ENCODE measurements at regions not wholly inside any gene's neighbourhood (a gene's known extent, or its start where the extent isn't known, plus 50 kb on each side); places are given as distances from the start of the nearest gene placed in this dataset.

DNA sequence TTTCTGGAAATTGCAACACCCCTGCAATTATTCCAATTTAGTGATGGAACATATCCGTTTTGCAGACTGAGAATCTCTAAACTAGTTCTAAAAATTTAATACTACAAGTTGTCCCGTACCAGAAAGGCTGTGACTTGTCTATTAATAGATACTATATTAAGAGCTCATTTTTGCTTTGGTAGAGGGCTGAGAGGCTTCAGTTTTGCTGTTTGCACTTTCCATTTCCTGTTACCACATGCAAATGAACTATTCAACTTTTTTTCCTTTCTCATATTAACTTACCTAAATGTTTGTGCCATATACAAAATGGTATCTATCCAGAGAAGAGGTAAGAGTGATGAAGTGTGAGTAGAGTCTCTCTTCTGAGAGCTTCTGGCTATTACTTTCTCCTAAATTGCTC lies 101.5 kb upstream of the CRBN start:
- no peaks in the 10 kb centered on the region for H3K4me1 ChIP-seq
- DNase-seq: no peak
- H3K4me3 ChIP-seq: no peak overlapping the region
- no peaks in the 10 kb centered on the region for H3K27me3 ChIP-seq
- no peaks in the 10 kb centered on the region for H3K9me3 ChIP-seq
- TF ChIP-seq POLR2A (IDR thresholded peaks at IDR 0.05): no peak
- TF ChIP-seq, protein P1, sequence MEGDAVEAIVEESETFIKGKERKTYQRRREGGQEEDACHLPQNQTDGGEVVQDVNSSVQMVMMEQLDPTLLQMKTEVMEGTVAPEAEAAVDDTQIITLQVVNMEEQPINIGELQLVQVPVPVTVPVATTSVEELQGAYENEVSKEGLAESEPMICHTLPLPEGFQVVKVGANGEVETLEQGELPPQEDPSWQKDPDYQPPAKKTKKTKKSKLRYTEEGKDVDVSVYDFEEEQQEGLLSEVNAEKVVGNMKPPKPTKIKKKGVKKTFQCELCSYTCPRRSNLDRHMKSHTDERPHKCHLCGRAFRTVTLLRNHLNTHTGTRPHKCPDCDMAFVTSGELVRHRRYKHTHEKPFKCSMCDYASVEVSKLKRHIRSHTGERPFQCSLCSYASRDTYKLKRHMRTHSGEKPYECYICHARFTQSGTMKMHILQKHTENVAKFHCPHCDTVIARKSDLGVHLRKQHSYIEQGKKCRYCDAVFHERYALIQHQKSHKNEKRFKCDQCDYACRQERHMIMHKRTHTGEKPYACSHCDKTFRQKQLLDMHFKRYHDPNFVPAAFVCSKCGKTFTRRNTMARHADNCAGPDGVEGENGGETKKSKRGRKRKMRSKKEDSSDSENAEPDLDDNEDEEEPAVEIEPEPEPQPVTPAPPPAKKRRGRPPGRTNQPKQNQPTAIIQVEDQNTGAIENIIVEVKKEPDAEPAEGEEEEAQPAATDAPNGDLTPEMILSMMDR (IDR thresholded peaks at IDR 0.05): no peak
- H3K27ac ChIP-seq: no peak overlapping the region
- H3K36me3 ChIP-seq: no peaks in the 10 kb centered on the region

DNA sequence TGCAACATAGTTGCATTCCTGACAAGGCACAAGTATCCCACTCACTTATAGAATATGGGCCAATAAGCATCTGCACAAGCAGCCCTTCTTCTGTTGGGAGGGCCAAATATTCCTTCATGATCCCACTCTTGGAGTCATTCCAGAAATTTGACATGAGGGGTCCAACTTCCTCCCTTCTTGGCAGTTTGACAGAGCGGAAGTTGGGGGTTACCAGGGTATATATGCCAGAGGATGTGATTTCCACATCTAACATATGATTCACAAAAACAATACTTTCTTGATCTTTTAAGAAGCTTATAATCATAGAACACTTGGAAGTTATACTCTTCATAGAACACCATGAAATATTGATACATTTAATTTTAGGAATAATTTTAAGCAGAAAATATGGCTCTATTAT lies 100.9 kb upstream of the CRBN start:
- no peak for TF ChIP-seq POLR2A (IDR thresholded peaks at IDR 0.05)
- TF ChIP-seq, protein P1 (IDR thresholded peaks at IDR 0.05): no peak
- Histone ChIP-seq H3K36me3 (no peaks in the 10 kb centered on the region), H3K27ac (no peak overlapping the region), H3K4me1 (no peaks in the 10 kb centered on the region), H3K9me3 (no peaks in the 10 kb centered on the region), H3K27me3 (no peaks in the 10 kb centered on the region), H3K4me3 (no peak overlapping the region)
- no peak for DNase-seq

DNA sequence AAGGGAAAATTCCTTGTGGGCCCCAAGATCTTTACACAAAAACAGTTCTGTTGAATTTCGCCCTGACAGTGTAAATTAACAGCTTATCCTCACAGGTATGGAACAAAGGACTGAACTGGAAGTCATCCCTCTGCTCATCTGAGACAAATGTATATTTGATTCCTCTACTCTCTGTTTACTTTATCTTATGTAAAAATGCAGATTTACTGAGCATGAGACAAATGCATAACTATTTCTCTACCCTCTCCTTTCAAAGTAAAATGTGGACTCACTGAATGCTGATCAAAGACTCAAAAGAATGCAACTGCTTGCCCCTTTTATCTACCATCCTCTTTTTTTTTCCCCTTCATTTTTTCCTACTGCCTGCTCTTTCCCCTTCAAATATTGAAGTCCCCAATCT lies 98.6 kb upstream of the CRBN start:
- H3K27me3 ChIP-seq: no peaks in the 10 kb centered on the region
- H3K36me3 ChIP-seq: no peaks in the 10 kb centered on the region
- H3K27ac ChIP-seq: no peak overlapping the region
- TF ChIP-seq, protein P1 (IDR thresholded peaks at IDR 0.05): no peak
- TF ChIP-seq POLR2A (IDR thresholded peaks at IDR 0.05): no peak
- no peak for DNase-seq
- no peaks in the 10 kb centered on the region for H3K9me3 ChIP-seq
- no peak overlapping the region for H3K4me3 ChIP-seq
- H3K4me1 ChIP-seq: no peaks in the 10 kb centered on the region

DNA sequence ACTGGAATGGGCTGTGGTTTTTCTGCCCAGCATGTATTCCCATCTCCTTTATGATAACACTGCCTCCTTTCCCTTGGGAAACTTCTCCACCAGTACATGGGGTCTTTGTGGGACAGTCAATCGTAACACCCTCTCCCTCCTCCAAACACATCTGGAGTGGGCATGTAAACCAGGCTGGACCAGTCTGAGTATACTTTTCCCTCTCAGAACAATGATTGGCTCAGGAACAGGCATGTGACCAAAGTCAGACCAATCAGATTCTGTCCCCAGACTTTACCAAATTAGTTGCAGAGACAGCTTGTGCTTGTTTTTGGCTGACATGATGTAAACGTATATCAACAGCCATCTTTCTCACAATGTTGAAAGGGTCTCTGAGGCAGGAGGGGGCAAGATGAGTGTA lies 97.1 kb upstream of the CRBN start:
- no peak for DNase-seq
- Histone ChIP-seq H3K27ac (no peak overlapping the region), H3K4me1 (no peaks in the 10 kb centered on the region), H3K4me3 (no peak overlapping the region), H3K27me3 (no peaks in the 10 kb centered on the region), H3K36me3 (no peaks in the 10 kb centered on the region), H3K9me3 (no peaks in the 10 kb centered on the region)
- no peak for TF ChIP-seq POLR2A (IDR thresholded peaks at IDR 0.05)
- TF ChIP-seq, protein P1 (IDR thresholded peaks at IDR 0.05): no peak

DNA sequence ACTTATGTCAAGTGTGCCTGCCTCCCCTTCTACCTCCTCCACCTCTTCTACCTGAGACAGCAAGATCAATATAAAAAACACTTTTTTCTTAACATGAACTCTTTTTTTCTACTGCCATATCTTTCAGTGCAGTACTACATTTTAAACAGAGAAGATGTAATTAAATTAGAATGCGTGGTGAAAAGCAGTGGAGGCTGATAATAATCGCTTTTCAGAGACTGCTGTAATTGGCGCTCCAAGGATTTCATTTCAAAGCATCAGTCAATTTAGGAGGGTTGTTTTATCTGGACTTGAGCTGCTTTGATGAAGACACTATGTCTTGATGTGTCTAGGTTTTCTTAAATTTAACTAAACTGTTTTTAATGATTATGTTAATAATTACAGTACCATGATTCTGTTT lies 85.3 kb upstream of the CRBN start:
- TF ChIP-seq POLR2A (IDR thresholded peaks at IDR 0.05): no peak
- no peak overlapping the region for H3K4me3 ChIP-seq
- H3K4me1 ChIP-seq: no peaks in the 10 kb centered on the region
- H3K27me3 ChIP-seq: no peaks in the 10 kb centered on the region
- H3K36me3 ChIP-seq: no peaks in the 10 kb centered on the region
- no peaks in the 10 kb centered on the region for H3K9me3 ChIP-seq
- no peak for DNase-seq
- no peak overlapping the region for H3K27ac ChIP-seq

GRCh38 chr3:3260870-3261269 lies 81.4 kb upstream of the CRBN start:
- Histone ChIP-seq H3K27me3 (no peaks in the 10 kb centered on the region), H3K27ac (no peak overlapping the region), H3K4me3 (no peak overlapping the region), H3K36me3 (no peaks in the 10 kb centered on the region), H3K4me1 (no peaks in the 10 kb centered on the region), H3K9me3 (no peaks in the 10 kb centered on the region)
- no peak for TF ChIP-seq POLR2A (IDR thresholded peaks at IDR 0.05)
- TF ChIP-seq, protein P1 (IDR thresholded peaks at IDR 0.05): no peak
- DNase-seq: no peak

Data from Peyer's patch (tissue), 4 donors.